ENCODE measurements at regions not wholly inside any gene's neighbourhood (a gene's known extent, or its start where the extent isn't known, plus 50 kb on each side); places are given as distances from the start of the nearest gene placed in this dataset.
"Not testable (repeated sequence)": the region's sequence is repeated elsewhere in the genome, so short reads cannot be mapped to it uniquely, and the experiment has no call there.

- DNase-seq: peak; percentile 16
These were observed 660.3 kb upstream of the PITX2 start for GRCh38 chr4:111283066-111283677.

DNA sequence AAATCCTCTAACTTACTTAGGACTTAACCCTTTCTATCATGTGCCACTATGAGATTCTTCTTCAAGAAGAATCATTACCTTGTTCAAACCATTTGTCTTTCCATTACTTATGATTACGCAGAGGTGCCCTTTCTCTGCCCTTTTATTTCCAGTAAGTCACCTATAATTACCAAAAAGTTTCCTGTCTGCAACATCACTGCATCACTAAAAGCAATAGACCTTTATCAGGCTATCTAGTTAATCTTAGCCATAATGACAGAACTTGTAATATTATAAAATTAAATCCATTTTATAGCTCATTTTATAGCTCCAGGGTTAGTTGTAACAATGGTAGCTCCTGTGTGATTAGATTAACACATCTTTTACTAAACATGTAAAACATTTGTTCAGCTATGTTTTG lies 673.6 kb upstream of the PITX2 start:
- no peak for DNase-seq

DNA sequence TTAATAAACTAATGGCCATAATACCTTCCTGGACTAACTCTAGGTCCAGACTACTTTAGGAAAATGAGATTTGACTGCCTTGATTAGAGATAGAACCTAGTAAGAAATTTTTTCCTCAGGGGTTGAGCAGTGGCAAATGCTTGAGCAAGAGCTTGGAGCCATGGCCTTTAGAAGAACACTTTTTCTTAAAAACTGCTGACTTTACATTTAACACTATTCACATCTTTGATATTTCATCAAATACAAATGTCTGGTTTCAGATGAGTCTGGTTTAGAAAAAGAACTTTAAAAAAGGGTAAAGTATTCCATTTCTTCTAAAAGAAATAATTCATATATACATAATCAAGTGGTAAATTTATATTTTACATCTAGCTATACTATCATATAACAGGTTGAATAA lies 680.9 kb upstream of the PITX2 start:
- no peak for DNase-seq

DNA sequence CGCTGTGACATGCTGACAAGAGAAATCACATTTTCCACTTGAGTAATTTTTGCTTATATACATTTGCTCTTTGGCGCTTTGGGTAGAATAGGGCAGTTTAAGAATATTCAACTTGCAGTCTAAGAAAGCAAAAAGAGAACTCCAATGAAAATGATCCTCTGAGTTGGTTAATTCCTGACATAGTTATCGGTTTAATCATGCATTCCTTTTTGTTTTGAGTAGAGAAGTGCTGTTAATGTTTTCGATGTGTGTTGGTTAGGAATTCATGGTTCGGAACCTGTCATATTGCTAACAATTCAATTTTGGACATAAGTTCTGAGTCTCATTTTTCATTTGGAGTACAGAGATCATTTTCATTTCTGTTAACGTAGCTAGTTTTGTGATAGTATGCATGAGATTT lies 700.6 kb upstream of the PITX2 start:
- no peak for DNase-seq

DNA sequence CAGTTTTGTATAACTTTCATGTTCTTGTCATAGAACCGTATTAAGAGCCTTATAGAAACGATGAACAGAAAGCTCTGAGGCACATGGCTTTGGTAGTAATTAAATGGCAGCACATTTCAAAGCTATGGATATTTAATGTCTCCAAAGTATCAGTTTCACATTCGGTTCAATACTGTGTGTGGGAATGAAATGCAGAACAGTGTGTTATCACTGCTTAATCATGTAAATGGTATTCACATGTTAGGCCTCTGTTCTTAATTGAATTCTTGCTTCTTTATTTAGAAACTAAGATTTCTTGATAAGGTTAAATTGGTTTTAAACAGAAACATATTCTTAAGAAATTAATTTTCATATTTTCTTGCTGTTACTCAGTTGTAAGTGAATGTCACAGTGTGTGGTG lies 701.0 kb upstream of the PITX2 start:
- DNase-seq: no peak

DNA sequence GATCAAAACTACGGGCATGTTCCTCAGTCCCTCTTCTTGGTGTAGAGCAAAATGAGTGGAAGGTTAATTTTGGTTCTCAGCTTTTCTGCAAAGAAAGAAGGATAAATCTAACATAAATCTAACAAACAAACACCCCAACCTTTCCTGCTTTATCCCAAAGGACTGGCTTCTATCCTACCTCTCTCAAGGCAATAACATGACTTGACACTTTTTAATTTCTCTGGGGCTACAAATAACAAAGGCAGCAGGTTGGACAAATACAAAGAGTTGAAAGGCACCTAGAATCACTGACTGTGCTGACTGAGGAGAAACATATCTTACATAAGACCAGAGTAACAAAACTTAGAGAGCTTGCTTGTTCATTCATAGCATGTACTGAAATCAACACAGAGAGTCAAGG lies 703.6 kb upstream of the PITX2 start:
- DNase-seq: no peak

DNA sequence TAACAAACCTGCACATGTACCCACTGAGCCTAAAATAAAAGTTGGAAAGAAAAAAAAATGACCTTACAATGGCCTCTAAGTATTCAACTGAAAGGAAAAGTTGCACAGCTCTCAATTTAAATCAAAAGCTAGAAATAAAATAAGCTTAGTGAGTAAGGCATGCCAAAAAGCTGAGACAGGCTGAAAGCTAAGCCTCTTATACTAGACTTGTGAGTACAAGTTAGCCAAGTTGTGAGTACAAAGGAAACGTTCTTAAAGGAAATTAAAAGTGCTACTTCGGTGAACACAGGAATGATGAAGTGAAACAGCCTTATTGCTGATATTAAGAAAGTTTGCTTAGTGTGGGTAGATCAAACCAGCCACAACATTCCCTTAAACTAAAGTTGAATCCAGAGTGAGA lies 707.9 kb upstream of the PITX2 start:
- DNase-seq: no peak

GRCh38 chr4:111334361-111334760 lies 711.5 kb upstream of the PITX2 start:
- DNase-seq: no peak

DNA sequence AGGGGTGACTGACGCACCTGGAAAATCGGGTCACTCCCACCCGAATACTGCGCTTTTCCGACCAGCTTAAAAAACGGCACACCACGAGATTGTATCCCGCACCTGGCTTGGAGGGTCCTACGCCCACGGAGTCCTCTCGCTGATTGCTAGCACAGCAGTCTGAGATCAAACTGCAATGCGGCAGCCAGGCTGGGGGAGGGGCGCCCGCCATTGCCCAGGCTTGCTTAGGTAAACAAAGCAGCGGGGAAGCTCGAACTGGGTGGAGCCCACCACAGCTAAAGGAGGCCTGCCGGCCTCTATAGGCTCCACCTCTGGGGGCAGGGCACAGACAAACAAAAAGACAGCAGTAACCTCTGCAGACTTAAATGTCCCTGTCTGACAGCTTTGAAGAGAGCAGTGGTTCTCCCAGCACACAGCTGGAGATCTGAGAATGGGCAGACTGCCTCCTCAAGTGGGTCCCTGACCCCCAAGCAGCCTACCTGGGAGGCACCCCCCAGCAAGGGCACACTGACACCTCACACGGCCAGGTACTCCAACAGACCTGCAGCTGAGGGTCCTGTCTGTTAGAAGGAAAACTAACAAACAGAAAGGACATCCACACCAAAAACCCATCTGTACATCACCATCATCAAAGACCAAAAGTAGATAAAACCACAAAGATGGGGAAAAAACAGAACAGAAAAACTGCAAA lies 714.5 kb upstream of the PITX2 start:
- not testable (repeated sequence) for DNase-seq

GRCh38 chr4:111359602-111360001 lies 736.7 kb upstream of the PITX2 start:
- no peak for DNase-seq

DNA sequence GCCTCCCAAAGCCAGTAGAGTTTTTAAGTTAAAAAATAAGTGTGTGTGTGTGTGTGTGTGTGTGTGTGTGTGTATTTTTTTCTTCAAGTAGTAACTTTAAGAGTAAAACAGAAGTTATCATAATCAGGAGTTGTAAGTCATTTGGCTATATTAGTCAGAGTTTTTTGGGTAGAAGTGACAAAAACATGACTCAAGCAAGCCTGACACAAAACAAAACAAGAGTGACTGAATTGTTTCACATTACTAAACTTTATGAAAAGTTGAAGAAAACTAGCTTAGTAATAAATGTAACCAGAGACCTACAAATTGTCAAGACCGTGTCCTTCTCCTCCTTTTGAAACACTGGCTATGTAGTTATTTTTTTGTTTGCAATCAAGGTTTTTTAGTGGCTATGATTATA lies 738.0 kb upstream of the PITX2 start:
- no peak for DNase-seq

GRCh38 chr4:111362941-111363361 lies 740.1 kb upstream of the PITX2 start:
- DNase-seq: no peak

DNA sequence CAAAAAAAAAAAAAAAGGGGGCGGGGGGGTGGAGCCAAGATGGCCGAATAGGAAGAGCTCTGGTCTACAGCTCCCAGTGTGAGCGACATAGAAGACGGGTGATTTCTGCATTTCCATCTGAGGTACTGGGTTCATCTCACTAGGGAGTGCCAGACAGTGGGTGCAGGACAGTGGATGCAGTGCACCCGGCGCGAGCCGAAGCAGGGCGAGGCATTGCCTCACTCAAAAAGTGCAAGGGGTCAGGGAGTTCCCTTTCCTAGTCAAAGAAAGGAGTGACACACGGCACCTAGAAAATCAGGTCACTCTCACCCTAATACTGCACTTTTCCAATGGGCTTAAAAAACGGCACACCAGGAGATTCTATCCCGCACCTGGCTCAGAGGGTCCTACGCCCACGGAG lies 755.0 kb upstream of the PITX2 start:
- DNase-seq: not testable (repeated sequence)

DNA sequence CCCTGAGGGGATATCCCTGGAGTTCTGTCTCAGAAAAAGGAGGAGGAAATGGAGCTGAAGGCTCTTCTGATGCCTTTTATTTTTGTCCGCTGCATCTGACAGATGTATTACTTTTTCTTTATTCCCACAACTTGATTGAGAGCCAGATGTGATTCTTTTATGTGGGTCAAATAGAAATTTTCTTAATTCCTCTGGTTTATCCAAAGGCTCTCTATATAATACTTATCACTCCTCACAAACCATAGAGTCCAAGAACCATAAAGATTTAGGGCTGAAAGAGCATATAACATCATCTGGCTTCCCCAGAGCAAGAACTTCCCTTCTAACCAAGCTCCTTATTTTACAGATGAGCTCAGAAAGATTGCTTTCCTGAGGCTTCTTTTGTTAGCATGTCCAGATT lies 756.7 kb upstream of the FAM241A start:
- DNase-seq: no peak

GRCh38 chr4:111391829-111392228 lies 753.4 kb upstream of the FAM241A start:
- no peak for DNase-seq

DNA sequence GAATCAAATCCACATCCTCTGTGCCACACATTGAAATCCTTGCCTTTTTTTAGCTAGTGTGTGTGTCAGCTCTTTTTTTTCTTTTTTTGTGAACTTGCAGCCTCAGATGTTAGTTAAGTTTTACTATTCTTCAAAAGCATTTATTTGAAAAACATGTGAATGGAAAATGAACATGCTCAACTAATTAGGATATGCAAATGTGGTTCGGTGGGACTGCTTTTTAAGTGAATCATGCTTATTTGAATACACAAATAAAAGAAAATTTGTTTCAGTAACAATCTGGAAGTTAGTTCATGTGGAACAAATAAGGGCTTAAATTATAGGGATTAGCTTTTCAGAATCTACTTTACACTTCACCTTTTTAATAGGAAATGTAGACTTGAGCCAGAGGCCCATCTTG lies 751.5 kb upstream of the FAM241A start:
- DNase-seq: no peak

DNA sequence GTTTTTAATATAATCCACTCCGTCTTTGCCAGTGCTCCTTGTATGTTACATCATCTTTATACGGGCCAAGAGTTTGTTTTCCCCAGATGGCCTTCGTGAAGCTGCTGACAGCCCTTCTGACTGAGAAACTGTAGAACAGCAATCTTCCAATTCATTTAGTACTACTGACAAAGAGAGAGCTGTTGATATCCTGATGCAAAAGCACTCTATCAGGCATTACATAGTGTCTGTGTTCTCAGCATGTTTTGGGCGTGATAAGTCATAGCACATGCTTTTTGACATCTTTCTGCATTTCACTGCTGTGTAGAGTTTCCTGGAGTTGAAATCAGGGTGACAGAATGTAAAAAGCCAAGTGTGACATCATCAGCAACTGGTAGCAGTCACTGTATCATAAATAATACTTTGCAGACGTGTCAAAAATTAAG lies 746.3 kb upstream of the FAM241A start:
- DNase-seq: no peak

DNA sequence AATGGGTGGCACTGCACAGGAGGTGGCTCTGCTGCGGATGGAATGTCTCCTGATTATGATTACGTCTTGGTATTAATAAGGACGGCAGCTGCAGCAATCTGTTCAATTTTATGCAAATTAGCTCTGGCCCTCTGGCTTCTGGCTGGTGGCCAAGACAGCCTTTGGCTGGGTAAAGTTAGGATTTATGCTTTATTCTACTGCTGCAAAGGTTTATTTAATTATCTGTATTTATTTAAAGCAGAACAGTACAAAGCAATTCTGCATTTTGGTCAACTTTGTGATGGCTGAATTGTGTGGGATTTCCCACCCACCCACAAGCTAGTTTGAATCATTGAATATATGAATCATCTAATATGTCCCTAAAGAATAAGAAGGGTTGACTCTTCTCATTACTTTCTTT lies 745.6 kb upstream of the FAM241A start:
- DNase-seq: no peak

DNA sequence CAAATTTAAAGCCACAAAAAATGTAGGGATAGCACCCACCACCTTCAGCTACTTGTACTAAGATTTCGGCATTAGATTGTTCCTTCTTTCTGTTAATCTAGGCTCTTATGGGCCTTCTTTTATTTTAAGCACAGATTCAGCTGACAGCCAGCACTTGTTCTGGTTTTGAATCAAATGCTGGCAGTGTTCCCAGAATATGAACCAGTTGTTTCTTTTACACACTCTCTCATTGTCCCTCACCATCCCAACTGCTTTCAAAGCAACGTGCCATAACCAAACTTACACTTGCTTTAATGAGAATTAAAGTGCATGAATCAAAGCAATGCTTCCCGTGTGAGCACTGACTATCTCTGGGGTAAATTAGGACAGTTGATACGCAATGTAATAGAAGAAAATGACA lies 744.5 kb upstream of the FAM241A start:
- DNase-seq: no peak

- no peak for DNase-seq
These were observed 740.6 kb upstream of the FAM241A start for GRCh38 chr4:111404673-111405072.

DNA sequence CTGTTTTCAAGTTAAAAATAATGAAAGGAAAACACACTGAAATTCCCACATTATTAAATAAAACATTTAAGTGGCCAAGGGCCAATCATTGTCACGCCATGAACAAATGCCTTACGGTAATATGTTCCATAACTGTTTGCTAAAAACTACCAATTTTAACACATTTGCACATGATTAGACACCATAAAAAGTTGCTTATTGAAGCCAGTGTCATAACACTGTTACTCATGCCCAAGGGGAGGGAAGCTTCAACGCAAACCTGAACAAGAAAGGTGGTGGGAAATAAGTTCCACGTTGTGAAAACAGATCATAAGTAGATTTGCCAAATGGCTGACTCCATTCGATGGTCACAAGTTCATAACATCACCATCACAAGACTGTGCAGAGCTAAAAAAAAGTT lies 739.3 kb upstream of the FAM241A start:
- no peak for DNase-seq

GRCh38 chr4:111410571-111410970 lies 734.7 kb upstream of the FAM241A start:
- no peak for DNase-seq

- no peak for DNase-seq
These were observed 727.7 kb upstream of the FAM241A start for GRCh38 chr4:111417521-111417920.

DNA sequence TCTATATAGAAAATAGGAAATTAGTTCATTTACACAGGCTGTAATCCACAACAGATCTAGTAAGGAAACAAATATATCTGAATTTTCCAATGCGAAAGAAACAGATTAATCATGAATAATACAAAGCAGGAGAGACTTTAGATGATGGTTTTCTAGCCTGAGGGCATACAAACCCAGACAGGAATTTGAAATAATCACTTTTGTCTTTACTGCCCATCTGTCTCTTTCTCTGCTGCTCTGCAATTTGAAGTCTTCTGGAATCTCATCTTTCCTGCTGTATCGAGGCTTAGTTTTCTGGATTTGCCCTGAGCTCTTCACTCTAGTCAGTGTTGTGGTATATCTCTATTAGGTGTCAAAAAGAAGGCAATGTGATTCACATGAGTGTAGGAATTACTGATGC lies 711.8 kb upstream of the FAM241A start:
- no peak for DNase-seq

- DNase-seq: no peak
These were observed 710.7 kb upstream of the FAM241A start for GRCh38 chr4:111434586-111434985.
